IMR-90 (cell line): ENCODE measurements at regions not wholly inside any gene's neighbourhood (a gene's known extent, or its start where the extent isn't known, plus 50 kb on each side); places are given as distances from the start of the nearest gene placed in this dataset.

Source experiments
- CTCF ChIP-seq: conservative IDR thresholded peaks from 2 replicates; pipeline ENCODE4 v1.5.1; 2012; ENCODE audit warnings: mild to moderate bottlenecking, low read depth, low read length, improper control_type of control experiment
- ELK1 ChIP-seq: fragments of 150-350 bp; IDR thresholded peaks from 2 replicates; pipeline ENCODE4 v1.6.1; 2016; ENCODE audit warnings: low read depth, mild to moderate bottlenecking, low read length, moderate library complexity, borderline replicate concordance
- FOS ChIP-seq: fragments of 150-350 bp; IDR thresholded peaks from 2 replicates; pipeline ENCODE4 v1.6.1; 2016; ENCODE audit warnings: low read depth, low read length
- MAFK ChIP-seq: IDR thresholded peaks from 2 replicates; pipeline ENCODE4 v1.6.1; 2012; ENCODE audit warnings: low read depth, low read length, improper control_type of control experiment
- MAZ ChIP-seq: IDR thresholded peaks from 2 replicates; pipeline ENCODE4 v1.6.1; 2012; ENCODE audit warnings: low read depth, mild to moderate bottlenecking, low read length, improper control_type of control experiment, moderate library complexity, borderline replicate concordance
- MXI1 ChIP-seq: IDR thresholded peaks from 2 replicates; pipeline ENCODE4 v1.6.1; 2012; ENCODE audit warnings: low read depth, mild to moderate bottlenecking, low read length, moderate library complexity, borderline replicate concordance
- POLR2A ChIP-seq: IDR thresholded peaks from 2 replicates; pipeline ENCODE4 v1.6.1; 2012; ENCODE audit warnings: mild to moderate bottlenecking, low read depth, low read length
- RAD21 ChIP-seq: IDR thresholded peaks from 2 replicates; pipeline ENCODE4 v1.6.1; 2012; ENCODE audit warnings: low read length, improper control_type of control experiment
- RCOR1 ChIP-seq: IDR thresholded peaks from 2 replicates; pipeline ENCODE4 v1.6.1; 2012; ENCODE audit warnings: mild to moderate bottlenecking, low read length, improper control_type of control experiment; ENCODE audit not compliant: insufficient replicate concordance
- SMC3 ChIP-seq: fragments of 150-350 bp; IDR thresholded peaks from 2 replicates; pipeline ENCODE4 v1.6.1; 2016; ENCODE audit warnings: low read depth, mild to moderate bottlenecking, antibody characterized with exemption, low read length, moderate library complexity
- USF2 ChIP-seq: fragments of 150-350 bp; IDR thresholded peaks from 2 replicates; pipeline ENCODE4 v1.6.1; 2017; ENCODE audit warnings: mild to moderate bottlenecking, antibody characterized with exemption, low read length, low read depth

- TF ChIP-seq SMC3 (no peak), CTCF (no peak), ELK1 (no peak), POLR2A (no peak), MAFK (no peak), MAZ (no peak), MXI1 (no peak), USF2 (no peak), RCOR1 (no peak), RAD21 (no peak), FOS (no peak)
These were observed 63.7 kb upstream of the POU3F3 start for GRCh38 chr2:104790100-104790811.
